ENCODE measurements at regions not wholly inside any gene's neighbourhood (a gene's known extent, or its start where the extent isn't known, plus 50 kb on each side); places are given as distances from the start of the nearest gene placed in this dataset.

DNA sequence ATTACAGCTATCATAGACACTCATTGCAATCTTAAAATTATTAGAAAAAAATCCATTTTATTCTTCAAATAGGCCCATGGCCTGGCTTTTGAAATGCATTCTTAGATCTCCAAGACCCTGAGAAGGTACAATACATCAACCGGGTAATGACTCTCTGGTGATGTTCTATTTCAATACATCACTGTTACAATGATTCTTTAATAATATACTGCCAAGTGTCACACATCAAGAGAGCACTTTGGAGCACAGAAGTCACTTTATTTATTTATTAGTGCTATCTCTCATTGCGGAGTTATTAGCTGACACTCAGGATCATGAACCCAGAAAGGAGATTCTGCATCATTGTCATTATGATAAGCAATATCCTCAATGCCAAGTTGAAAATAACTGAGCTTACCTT, 748.5 kb upstream of the MBL2 start:
- Histone ChIP-seq H4K91ac (ENCODE audit: insufficient read length, low read depth, low read length) (no peak overlapping the region), H4K8ac (replicated peaks; ENCODE audit: insufficient read length, low read depth, low read length) (no peak overlapping the region), H3K56ac (ENCODE audit: insufficient read length, low read depth, low read length) (no peak overlapping the region), H3T11ph (ENCODE audit: low read length) (no peak overlapping the region), H2AFZ (ENCODE audit: low read length) (no peak overlapping the region), H2BK120ac (ENCODE audit: low read depth, low read length, poor library complexity, severe bottlenecking) (no peak overlapping the region), H2BK5ac (ENCODE audit: insufficient read length, low read length) (no peak overlapping the region), H2BK12ac (ENCODE audit: insufficient read length, low read depth, low read length) (no peak overlapping the region), H4K5ac (ENCODE audit: insufficient read length, low read depth, low read length) (no peak overlapping the region), H3K4ac (ENCODE audit: low read depth, low read length) (no peak overlapping the region), H3K23ac (ENCODE audit: insufficient read length, low read depth, low read length) (no peak overlapping the region), H3K27me3 (ENCODE audit: insufficient read depth, low read length) (no peaks in the 10 kb centered on the region), H2BK15ac (ENCODE audit: low read depth, low read length) (no peak overlapping the region), H3K27ac (ENCODE audit: insufficient read length, low read depth, low read length) (no peak overlapping the region), H3K9ac (ENCODE audit: extremely low read depth, insufficient read length, low read length) (no peak overlapping the region), H3K18ac (ENCODE audit: insufficient read length, low read depth, low read length) (no peak overlapping the region), H3K4me1 (ENCODE audit: insufficient read depth, low read length) (no peaks in the 10 kb centered on the region), H3K14ac (ENCODE audit: insufficient read depth, low read length) (no peak overlapping the region), H3K4me2 (ENCODE audit: insufficient read depth, insufficient read length, low read length) (no peak overlapping the region), H3K79me1 (ENCODE audit: insufficient read depth, low read depth, low read length, poor library complexity, severe bottlenecking) (no peaks in the 10 kb centered on the region), H3K9me3 (ENCODE audit: control insufficient read depth, low read depth, low read length) (peaks cover 16% of the 10 kb centered on the region), H2BK20ac (ENCODE audit: low read depth, low read length, poor library complexity, severe bottlenecking) (no peak overlapping the region), H2AK5ac (ENCODE audit: insufficient read length, low read length) (no peak overlapping the region), H3K23me2 (ENCODE audit: insufficient read length, low read depth, low read length, poor library complexity, severe bottlenecking) (no peaks in the 10 kb centered on the region), H3K79me2 (ENCODE audit: insufficient read depth, low read length) (no peaks in the 10 kb centered on the region), H4K20me1 (ENCODE audit: control insufficient read depth, insufficient read depth, insufficient read length) (no peaks in the 10 kb centered on the region)
- H3K27ac Mint-ChIP-seq = no peak overlapping the region
- peaks cover 33 to 71% (median 47%) of the 10 kb centered on the region in 3 experiments for H3K36me3 Mint-ChIP-seq (ENCODE audit: insufficient read depth in 1 of 3, low read depth in 3 of 3)
- no CpG with 5 or more reads among the region's 2 CpGs for WGBS (ENCODE audit: extremely low coverage, insufficient read length, low lambda C conversion rate)
- H3K9me3 Mint-ChIP-seq = peaks cover 32 to 51% of the 10 kb centered on the region in 2 experiments
- H3K4me1 Mint-ChIP-seq = peaks cover 5 to 10% of the 10 kb centered on the region in 2 experiments
- H3K27me3 Mint-ChIP-seq (ENCODE audit: low read depth) = no peaks in the 10 kb centered on the region
- no peak for DNase-seq
- TF ChIP-seq, protein P1, sequence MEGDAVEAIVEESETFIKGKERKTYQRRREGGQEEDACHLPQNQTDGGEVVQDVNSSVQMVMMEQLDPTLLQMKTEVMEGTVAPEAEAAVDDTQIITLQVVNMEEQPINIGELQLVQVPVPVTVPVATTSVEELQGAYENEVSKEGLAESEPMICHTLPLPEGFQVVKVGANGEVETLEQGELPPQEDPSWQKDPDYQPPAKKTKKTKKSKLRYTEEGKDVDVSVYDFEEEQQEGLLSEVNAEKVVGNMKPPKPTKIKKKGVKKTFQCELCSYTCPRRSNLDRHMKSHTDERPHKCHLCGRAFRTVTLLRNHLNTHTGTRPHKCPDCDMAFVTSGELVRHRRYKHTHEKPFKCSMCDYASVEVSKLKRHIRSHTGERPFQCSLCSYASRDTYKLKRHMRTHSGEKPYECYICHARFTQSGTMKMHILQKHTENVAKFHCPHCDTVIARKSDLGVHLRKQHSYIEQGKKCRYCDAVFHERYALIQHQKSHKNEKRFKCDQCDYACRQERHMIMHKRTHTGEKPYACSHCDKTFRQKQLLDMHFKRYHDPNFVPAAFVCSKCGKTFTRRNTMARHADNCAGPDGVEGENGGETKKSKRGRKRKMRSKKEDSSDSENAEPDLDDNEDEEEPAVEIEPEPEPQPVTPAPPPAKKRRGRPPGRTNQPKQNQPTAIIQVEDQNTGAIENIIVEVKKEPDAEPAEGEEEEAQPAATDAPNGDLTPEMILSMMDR (conservative IDR thresholded peaks at IDR 0.05) = no peak
- H3K4me3 Mint-ChIP-seq = no peak overlapping the region
